ENCODE measurements at regions not wholly inside any gene's neighbourhood (a gene's known extent, or its start where the extent isn't known, plus 50 kb on each side); places are given as distances from the start of the nearest gene placed in this dataset.

GRCh38 chr3:6721491-6721890 is 139.4 kb upstream of the GRM7 start:
- no peak for TF ChIP-seq CTCF (IDR thresholded peaks at IDR 0.05; ENCODE audit: insufficient read depth, low read length)
- no peak for DNase-seq (ENCODE audit: low read depth)
- no peak overlapping the region for H3K4me3 ChIP-seq (ENCODE audit: low read depth, low read length)

- no peak for TF ChIP-seq CTCF (IDR thresholded peaks at IDR 0.05; ENCODE audit: insufficient read depth, low read length)
- no peak for DNase-seq (ENCODE audit: low read depth)
These were observed 137.7 kb upstream of the GRM7 start for GRCh38 chr3:6723205-6723604.

GRCh38 chr3:6726811-6727210 is 134.1 kb upstream of the GRM7 start:
- DNase-seq (ENCODE audit: low read depth): no peak
- no peak overlapping the region for H3K4me3 ChIP-seq (ENCODE audit: low read depth, low read length)
- no peak for TF ChIP-seq CTCF (IDR thresholded peaks at IDR 0.05; ENCODE audit: insufficient read depth, low read length)

More at GRCh38 chr3:6723205-6723604, 137.7 kb upstream of the GRM7 start:
- H3K4me3 ChIP-seq (ENCODE audit: low read depth, low read length): no peak overlapping the region

GRCh38 chr3:6732807-6733206 is 128.1 kb upstream of the GRM7 start:
- no peak for TF ChIP-seq CTCF (IDR thresholded peaks at IDR 0.05; ENCODE audit: insufficient read depth, low read length)
- no peak overlapping the region for H3K4me3 ChIP-seq (ENCODE audit: low read depth, low read length)
- no peak for DNase-seq (ENCODE audit: low read depth)

- DNase-seq (ENCODE audit: low read depth): no peak
- no peak overlapping the region for H3K4me3 ChIP-seq (ENCODE audit: low read depth, low read length)
- no peak for TF ChIP-seq CTCF (IDR thresholded peaks at IDR 0.05; ENCODE audit: insufficient read depth, low read length)
These were observed 127.1 kb upstream of the GRM7 start for GRCh38 chr3:6733699-6734394.

- no peak for DNase-seq (ENCODE audit: low read depth)
- no peak overlapping the region for H3K4me3 ChIP-seq (ENCODE audit: low read depth, low read length)
- TF ChIP-seq CTCF (IDR thresholded peaks at IDR 0.05; ENCODE audit: insufficient read depth, low read length): no peak
These were observed 126.5 kb upstream of the GRM7 start for GRCh38 chr3:6734395-6734746.
